Immature natural killer cell (primary cell): ENCODE measurements at regions not wholly inside any gene's neighbourhood (a gene's known extent, or its start where the extent isn't known, plus 50 kb on each side); places are given as distances from the start of the nearest gene placed in this dataset.
"Not testable (repeated sequence)": the region's sequence is repeated elsewhere in the genome, so short reads cannot be mapped to it uniquely, and the experiment has no call there.

Experiments
- DNase-seq, 3 donors: peaks; one replicate each; pipeline ENCODE4 v3.0.0; 2022; ENCODE audit warnings: mixed read lengths in 1 of 3
- H3K27ac Mint-ChIP-seq, 6 donors: one replicate each; pipeline ENCODE4 v1.8.0; 2020; ENCODE audit warnings: mixed read lengths in 6 of 6, mild to moderate bottlenecking in 5 of 6, inconsistent platforms in 4 of 6, moderate library complexity in 3 of 6
- H3K27me3 Mint-ChIP-seq, 3 donors: one replicate each; pipeline ENCODE4 v1.8.0; 2020 to 2021; ENCODE audit warnings: low read depth in 3 of 3, mild to moderate bottlenecking in 3 of 3, mixed read lengths in 3 of 3, moderate library complexity in 3 of 3, inconsistent platforms in 1 of 3
- H3K36me3 Mint-ChIP-seq, 3 donors: one replicate each; pipeline ENCODE4 v1.8.0; 2020; ENCODE audit warnings: mixed read lengths in 3 of 3, inconsistent platforms in 2 of 3, mild to moderate bottlenecking in 2 of 3
- H3K4me1 Mint-ChIP-seq, 2 donors: one replicate each; pipeline ENCODE4 v1.8.0; 2020; ENCODE audit warnings: inconsistent platforms in 2 of 2, mild to moderate bottlenecking in 2 of 2, mixed read lengths in 2 of 2, moderate library complexity in 1 of 2
- H3K4me3 Mint-ChIP-seq, 5 donors: one replicate each; pipeline ENCODE4 v1.8.0; 2020; ENCODE audit warnings: mild to moderate bottlenecking in 5 of 5, mixed read lengths in 5 of 5, inconsistent platforms in 3 of 5, moderate library complexity in 3 of 5
- H3K9me3 Mint-ChIP-seq, 6 donors: one replicate each; pipeline ENCODE4 v1.8.0; 2020; ENCODE audit warnings: mild to moderate bottlenecking in 6 of 6, mixed read lengths in 6 of 6, inconsistent platforms in 4 of 6, moderate library complexity in 3 of 6

GRCh38 chr10:80957161-80957560, 419.5 kb downstream of the SH2D4B start:
- Mint-ChIP-seq H3K27ac (no peak overlapping the region), H3K27me3 (peaks cover 0 to 4% (median 0%) of the 10 kb centered on the region in 3 donors), H3K36me3 (no peaks in the 10 kb centered on the region), H3K4me3 (no peak overlapping the region), H3K4me1 (no peaks in the 10 kb centered on the region), H3K9me3 (peaks cover 0 to 3% (median 0%) of the 10 kb centered on the region in 6 donors)
- no peak for DNase-seq

- no peaks in the 10 kb centered on the region for H3K4me1 Mint-ChIP-seq
- DNase-seq: no peak
- H3K4me3 Mint-ChIP-seq: no peak overlapping the region
- peaks cover 0 to 5% (median 0%) of the 10 kb centered on the region in 3 donors for H3K27me3 Mint-ChIP-seq
- no peaks in the 10 kb centered on the region for H3K36me3 Mint-ChIP-seq
- peaks cover 0 to 5% (median 0%) of the 10 kb centered on the region in 6 donors for H3K9me3 Mint-ChIP-seq
- no peak overlapping the region for H3K27ac Mint-ChIP-seq
Measured at GRCh38 chr10:80964179-80964578, 426.5 kb downstream of the SH2D4B start.

GRCh38 chr10:80964955-80965614, 427.4 kb downstream of the SH2D4B start:
- DNase-seq: no peak
- Mint-ChIP-seq H3K27me3 (peaks cover 0 to 4% (median 0%) of the 10 kb centered on the region in 3 donors), H3K27ac (no peak overlapping the region), H3K4me3 (no peak overlapping the region), H3K4me1 (no peaks in the 10 kb centered on the region), H3K36me3 (no peaks in the 10 kb centered on the region), H3K9me3 (peaks cover 0 to 5% (median 0%) of the 10 kb centered on the region in 6 donors)

- DNase-seq: no peak
- Mint-ChIP-seq H3K4me1 (no peaks in the 10 kb centered on the region), H3K27ac (no peak overlapping the region), H3K9me3 (peaks cover 0 to 2% (median 0%) of the 10 kb centered on the region in 6 donors), H3K36me3 (no peaks in the 10 kb centered on the region), H3K27me3 (peaks cover 0 to 2% (median 0%) of the 10 kb centered on the region in 3 donors), H3K4me3 (no peak overlapping the region)
Measured at GRCh38 chr10:80966326-80966986, 428.8 kb downstream of the SH2D4B start.

- not testable (repeated sequence) for H3K4me3 Mint-ChIP-seq, H3K27ac Mint-ChIP-seq, H3K36me3 Mint-ChIP-seq, DNase-seq, H3K4me1 Mint-ChIP-seq, H3K9me3 Mint-ChIP-seq, H3K27me3 Mint-ChIP-seq
Measured at GRCh38 chr10:80967357-80967756, 429.7 kb downstream of the SH2D4B start.

GRCh38 chr10:80968903-80969302, 431.2 kb downstream of the SH2D4B start:
- Mint-ChIP-seq H3K9me3 (peaks cover 0 to 3% (median 0%) of the 10 kb centered on the region in 6 donors), H3K27ac (no peak overlapping the region), H3K4me3 (no peak overlapping the region), H3K27me3 (peaks cover 0 to 2% (median 0%) of the 10 kb centered on the region in 3 donors), H3K4me1 (no peaks in the 10 kb centered on the region), H3K36me3 (no peaks in the 10 kb centered on the region)
- no peak for DNase-seq

- H3K4me1 Mint-ChIP-seq: no peaks in the 10 kb centered on the region
- no peak overlapping the region for H3K4me3 Mint-ChIP-seq
- no peaks in the 10 kb centered on the region for H3K36me3 Mint-ChIP-seq
Measured at GRCh38 chr10:80971461-80971860, 433.8 kb downstream of the SH2D4B start.

GRCh38 chr10:80976658-80977057, 439.0 kb downstream of the SH2D4B start:
- H3K27ac Mint-ChIP-seq: no peak overlapping the region
- H3K27me3 Mint-ChIP-seq: no peaks in the 10 kb centered on the region
- H3K36me3 Mint-ChIP-seq: no peaks in the 10 kb centered on the region
- no peak for DNase-seq
- H3K4me3 Mint-ChIP-seq: no peak overlapping the region
- H3K4me1 Mint-ChIP-seq: no peaks in the 10 kb centered on the region
- peaks cover 0 to 18% (median under 1%) of the 10 kb centered on the region in 6 donors for H3K9me3 Mint-ChIP-seq

More at GRCh38 chr10:80971461-80971860, 433.8 kb downstream of the SH2D4B start:
- no peak overlapping the region for H3K27ac Mint-ChIP-seq
- no peaks in the 10 kb centered on the region for H3K27me3 Mint-ChIP-seq
- H3K9me3 Mint-ChIP-seq: peaks cover 0 to 6% (median 0%) of the 10 kb centered on the region in 6 donors
- DNase-seq: no peak

GRCh38 chr10:80985102-80985501, 447.4 kb downstream of the SH2D4B start:
- Mint-ChIP-seq H3K27me3 (peaks cover 0 to 3% (median 1%) of the 10 kb centered on the region in 3 donors), H3K9me3 (peaks cover 0 to 14% (median 0%) of the 10 kb centered on the region in 6 donors), H3K36me3 (no peaks in the 10 kb centered on the region), H3K4me1 (no peaks in the 10 kb centered on the region), H3K4me3 (no peak overlapping the region), H3K27ac (no peak overlapping the region)
- no peak for DNase-seq

GRCh38 chr10:80986596-80986995, 448.9 kb downstream of the SH2D4B start:
- Mint-ChIP-seq H3K4me3 (no peak overlapping the region), H3K36me3 (no peaks in the 10 kb centered on the region), H3K27me3 (peaks cover 0 to 4% (median 4%) of the 10 kb centered on the region in 3 donors), H3K4me1 (no peaks in the 10 kb centered on the region), H3K9me3 (peaks cover 0 to 7% (median under 1%) of the 10 kb centered on the region in 6 donors), H3K27ac (no peak overlapping the region)
- no peak for DNase-seq

- DNase-seq: no peak
- peaks cover 0 to 12% (median under 1%) of the 10 kb centered on the region in 6 donors for H3K9me3 Mint-ChIP-seq
- H3K27me3 Mint-ChIP-seq: peaks cover 0 to 4% (median 2%) of the 10 kb centered on the region in 3 donors
- no peak overlapping the region for H3K27ac Mint-ChIP-seq
- no peaks in the 10 kb centered on the region for H3K36me3 Mint-ChIP-seq
- H3K4me3 Mint-ChIP-seq: no peak overlapping the region
- no peaks in the 10 kb centered on the region for H3K4me1 Mint-ChIP-seq
Measured at GRCh38 chr10:80988755-80989154, 451.1 kb downstream of the SH2D4B start.

- no peaks in the 10 kb centered on the region for H3K36me3 Mint-ChIP-seq
- no peak for DNase-seq
- H3K27ac Mint-ChIP-seq: no peak overlapping the region
- H3K27me3 Mint-ChIP-seq: peaks cover 0 to 2% (median 0%) of the 10 kb centered on the region in 3 donors
- peaks cover 0 to 19% (median 4%) of the 10 kb centered on the region in 6 donors for H3K9me3 Mint-ChIP-seq
- H3K4me3 Mint-ChIP-seq: no peak overlapping the region
- H3K4me1 Mint-ChIP-seq: no peaks in the 10 kb centered on the region
Measured at GRCh38 chr10:80996615-80997193, 459.0 kb downstream of the SH2D4B start.

GRCh38 chr10:81000781-81001180, 463.1 kb downstream of the SH2D4B start:
- DNase-seq: no peak
- Mint-ChIP-seq H3K27ac (no peak overlapping the region), H3K36me3 (no peaks in the 10 kb centered on the region), H3K4me1 (no peaks in the 10 kb centered on the region), H3K4me3 (no peak overlapping the region), H3K9me3 (peaks cover 0 to 10% (median 4%) of the 10 kb centered on the region in 6 donors), H3K27me3 (peaks cover 0 to 3% (median 0%) of the 10 kb centered on the region in 3 donors)

- Mint-ChIP-seq H3K27ac (no peak overlapping the region), H3K9me3 (peaks cover 0 to 9% (median 3%) of the 10 kb centered on the region in 6 donors), H3K4me1 (no peaks in the 10 kb centered on the region), H3K4me3 (no peak overlapping the region), H3K36me3 (no peaks in the 10 kb centered on the region), H3K27me3 (peaks cover 0 to 2% (median 0%) of the 10 kb centered on the region in 3 donors)
- DNase-seq: no peak
Measured at GRCh38 chr10:81002382-81002781, 464.7 kb downstream of the SH2D4B start.
